Loucy (cell line): ENCODE measurements at regions not wholly inside any gene's neighbourhood (a gene's known extent, or its start where the extent isn't known, plus 50 kb on each side); places are given as distances from the start of the nearest gene placed in this dataset.

ENCODE experiments used
- EZH2phosphoT487 ChIP-seq: fragments of 200-600 bp; IDR thresholded peaks from 2 replicates; pipeline ENCODE4 v1.6.1; 2018; ENCODE audit warnings: antibody characterized with exemption, mild to moderate bottlenecking, moderate library complexity, borderline replicate concordance
- TF ChIP-seq, protein P1 (sequence below): fragments of 200-600 bp; sonication (generic); conservative IDR thresholded peaks from 2 replicates; pipeline ENCODE4 v1.5.1; 2014; ENCODE audit warnings: mild to moderate bottlenecking, antibody characterized with exemption, low read length

DNA sequence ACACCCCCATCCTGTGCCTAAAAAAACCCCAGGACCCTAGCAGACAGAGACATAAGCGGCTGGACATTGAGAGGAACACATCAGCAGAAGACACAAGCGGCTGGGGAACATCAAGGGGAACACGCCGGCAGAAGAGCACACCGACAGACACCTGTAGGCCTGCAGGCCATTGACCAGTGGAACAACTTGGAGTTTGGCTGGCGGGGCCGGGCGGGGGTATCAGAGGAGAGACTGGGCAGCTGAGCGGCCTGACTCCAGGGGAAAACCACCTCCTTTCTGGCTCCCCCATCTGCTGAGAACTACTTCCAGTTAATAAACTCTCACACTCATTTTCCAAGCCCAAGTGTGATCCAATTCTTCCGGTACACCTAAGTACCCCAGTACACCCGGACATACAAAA, 264.7 kb upstream of the ISX start:
- TF ChIP-seq, protein P1, sequence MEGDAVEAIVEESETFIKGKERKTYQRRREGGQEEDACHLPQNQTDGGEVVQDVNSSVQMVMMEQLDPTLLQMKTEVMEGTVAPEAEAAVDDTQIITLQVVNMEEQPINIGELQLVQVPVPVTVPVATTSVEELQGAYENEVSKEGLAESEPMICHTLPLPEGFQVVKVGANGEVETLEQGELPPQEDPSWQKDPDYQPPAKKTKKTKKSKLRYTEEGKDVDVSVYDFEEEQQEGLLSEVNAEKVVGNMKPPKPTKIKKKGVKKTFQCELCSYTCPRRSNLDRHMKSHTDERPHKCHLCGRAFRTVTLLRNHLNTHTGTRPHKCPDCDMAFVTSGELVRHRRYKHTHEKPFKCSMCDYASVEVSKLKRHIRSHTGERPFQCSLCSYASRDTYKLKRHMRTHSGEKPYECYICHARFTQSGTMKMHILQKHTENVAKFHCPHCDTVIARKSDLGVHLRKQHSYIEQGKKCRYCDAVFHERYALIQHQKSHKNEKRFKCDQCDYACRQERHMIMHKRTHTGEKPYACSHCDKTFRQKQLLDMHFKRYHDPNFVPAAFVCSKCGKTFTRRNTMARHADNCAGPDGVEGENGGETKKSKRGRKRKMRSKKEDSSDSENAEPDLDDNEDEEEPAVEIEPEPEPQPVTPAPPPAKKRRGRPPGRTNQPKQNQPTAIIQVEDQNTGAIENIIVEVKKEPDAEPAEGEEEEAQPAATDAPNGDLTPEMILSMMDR, result no peak
- no peak for TF ChIP-seq EZH2phosphoT487
